Amygdala (tissue), 56 donors: ENCODE measurements at regions not wholly inside any gene's neighbourhood (a gene's known extent, or its start where the extent isn't known, plus 50 kb on each side); places are given as distances from the start of the nearest gene placed in this dataset.
"Not testable (repeated sequence)": the region's sequence is repeated elsewhere in the genome, so short reads cannot be mapped to it uniquely, and the experiment has no call there.

ENCODE experiments used
- DNase-seq, 56 donors: peaks; one replicate each; lab custom pipeline; 2025; lab: John Stamatoyannopoulos, UW

GRCh38 chr1:115458426-115459114 is 120.5 kb upstream of the NGF start:
- no peak for DNase-seq

GRCh38 chr1:115457289-115457688 is 119.2 kb upstream of the NGF start:
- DNase-seq = no peak

- no peak for DNase-seq
These were observed 118.5 kb upstream of the NGF start for GRCh38 chr1:115456441-115456961.

- no peak for DNase-seq
These were observed 116.9 kb upstream of the NGF start for GRCh38 chr1:115454837-115455511.

GRCh38 chr1:115453666-115454065 is 115.6 kb upstream of the NGF start:
- DNase-seq = no peak

- DNase-seq = no peak
These were observed 114.7 kb upstream of the NGF start for GRCh38 chr1:115452600-115453329.

GRCh38 chr1:115450501-115451040 is 112.5 kb upstream of the NGF start:
- DNase-seq = no peak

- DNase-seq = no peak
These were observed 110.4 kb upstream of the NGF start for GRCh38 chr1:115448282-115449044.

- DNase-seq = no peak
These were observed 109.6 kb upstream of the NGF start for GRCh38 chr1:115447672-115448071.

- no peak for DNase-seq
These were observed 107.0 kb upstream of the NGF start for GRCh38 chr1:115445090-115445489.

GRCh38 chr1:115440733-115441132 is 102.7 kb upstream of the NGF start:
- DNase-seq = no peak

GRCh38 chr1:115439520-115439919 is 101.5 kb upstream of the NGF start:
- DNase-seq = not testable (repeated sequence)

GRCh38 chr1:115437196-115437595 is 99.1 kb upstream of the NGF start:
- no peak for DNase-seq

GRCh38 chr1:115436596-115436995 is 98.5 kb upstream of the NGF start:
- no peak for DNase-seq

- DNase-seq = no peak
These were observed 95.4 kb upstream of the NGF start for GRCh38 chr1:115433483-115433882.

- DNase-seq = no peak
These were observed 94.0 kb upstream of the NGF start for GRCh38 chr1:115432061-115432460.

- no peak for DNase-seq
These were observed 92.6 kb upstream of the NGF start for GRCh38 chr1:115430441-115431158.

- no peak for DNase-seq
These were observed 91.8 kb upstream of the NGF start for GRCh38 chr1:115429884-115430283.

GRCh38 chr1:115429241-115429640 is 91.2 kb upstream of the NGF start:
- no peak for DNase-seq

- DNase-seq = no peak
These were observed 90.6 kb upstream of the NGF start for GRCh38 chr1:115428676-115429075.
